ENCODE measurements at regions not wholly inside any gene's neighbourhood (a gene's known extent, or its start where the extent isn't known, plus 50 kb on each side); places are given as distances from the start of the nearest gene placed in this dataset.

DNA sequence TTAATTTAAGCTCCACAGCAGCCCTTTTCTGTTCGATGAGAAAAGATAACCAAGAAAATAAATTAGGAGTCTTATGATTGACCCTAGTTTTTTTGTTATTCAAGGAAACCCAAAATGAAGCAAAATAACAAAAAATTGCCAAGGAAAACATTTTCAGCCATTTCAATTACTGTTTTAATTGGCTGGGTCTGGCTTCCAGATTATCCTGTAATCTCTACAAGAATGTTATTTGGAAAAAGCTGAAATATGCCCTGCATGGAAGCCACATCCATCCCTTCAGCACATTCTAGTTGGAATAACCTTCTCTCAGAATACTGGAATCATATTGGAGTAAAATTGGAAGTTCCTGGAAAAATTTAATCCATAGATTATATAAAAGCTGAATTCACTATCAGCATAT is 191.1 kb upstream of the CCN2 start:
- TF ChIP-seq, protein P1, sequence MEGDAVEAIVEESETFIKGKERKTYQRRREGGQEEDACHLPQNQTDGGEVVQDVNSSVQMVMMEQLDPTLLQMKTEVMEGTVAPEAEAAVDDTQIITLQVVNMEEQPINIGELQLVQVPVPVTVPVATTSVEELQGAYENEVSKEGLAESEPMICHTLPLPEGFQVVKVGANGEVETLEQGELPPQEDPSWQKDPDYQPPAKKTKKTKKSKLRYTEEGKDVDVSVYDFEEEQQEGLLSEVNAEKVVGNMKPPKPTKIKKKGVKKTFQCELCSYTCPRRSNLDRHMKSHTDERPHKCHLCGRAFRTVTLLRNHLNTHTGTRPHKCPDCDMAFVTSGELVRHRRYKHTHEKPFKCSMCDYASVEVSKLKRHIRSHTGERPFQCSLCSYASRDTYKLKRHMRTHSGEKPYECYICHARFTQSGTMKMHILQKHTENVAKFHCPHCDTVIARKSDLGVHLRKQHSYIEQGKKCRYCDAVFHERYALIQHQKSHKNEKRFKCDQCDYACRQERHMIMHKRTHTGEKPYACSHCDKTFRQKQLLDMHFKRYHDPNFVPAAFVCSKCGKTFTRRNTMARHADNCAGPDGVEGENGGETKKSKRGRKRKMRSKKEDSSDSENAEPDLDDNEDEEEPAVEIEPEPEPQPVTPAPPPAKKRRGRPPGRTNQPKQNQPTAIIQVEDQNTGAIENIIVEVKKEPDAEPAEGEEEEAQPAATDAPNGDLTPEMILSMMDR (conservative IDR thresholded peaks at IDR 0.05), result no peak
- no peaks in the 10 kb centered on the region for H3K9me3 Mint-ChIP-seq
- Histone ChIP-seq H4K5ac (ENCODE audit: insufficient read length, low read depth, low read length) (no peak overlapping the region), H2BK12ac (ENCODE audit: insufficient read length, low read depth, low read length) (no peak overlapping the region), H3K56ac (ENCODE audit: insufficient read length, low read depth, low read length) (no peak overlapping the region), H3K4me1 (ENCODE audit: insufficient read depth, low read length) (no peaks in the 10 kb centered on the region), H3K23me2 (ENCODE audit: insufficient read length, low read depth, low read length, poor library complexity, severe bottlenecking) (no peaks in the 10 kb centered on the region), H2AFZ (ENCODE audit: low read length) (no peak overlapping the region), H3K4ac (ENCODE audit: low read depth, low read length) (no peak overlapping the region), H2BK5ac (ENCODE audit: insufficient read length, low read length) (no peak overlapping the region), H3K27me3 (ENCODE audit: insufficient read depth, low read length) (no peaks in the 10 kb centered on the region), H4K91ac (ENCODE audit: insufficient read length, low read depth, low read length) (no peak overlapping the region), H3K79me2 (ENCODE audit: insufficient read depth, low read length) (no peaks in the 10 kb centered on the region), H3K23ac (ENCODE audit: insufficient read length, low read depth, low read length) (no peak overlapping the region), H4K20me1 (ENCODE audit: control insufficient read depth, insufficient read depth, insufficient read length) (no peaks in the 10 kb centered on the region), H3K18ac (ENCODE audit: insufficient read length, low read depth, low read length) (no peak overlapping the region), H3K79me1 (ENCODE audit: insufficient read depth, low read depth, low read length, poor library complexity, severe bottlenecking) (no peaks in the 10 kb centered on the region), H4K8ac (replicated peaks; ENCODE audit: insufficient read length, low read depth, low read length) (no peak overlapping the region), H3T11ph (ENCODE audit: low read length) (no peak overlapping the region), H3K9me3 (ENCODE audit: control insufficient read depth, low read depth, low read length) (no peaks in the 10 kb centered on the region), H2AK5ac (ENCODE audit: insufficient read length, low read length) (no peak overlapping the region), H2BK15ac (ENCODE audit: low read depth, low read length) (no peak overlapping the region), H3K14ac (ENCODE audit: insufficient read depth, low read length) (no peak overlapping the region), H3K4me2 (ENCODE audit: insufficient read depth, insufficient read length, low read length) (no peak overlapping the region), H2BK120ac (ENCODE audit: low read depth, low read length, poor library complexity, severe bottlenecking) (no peak overlapping the region), H3K27ac (ENCODE audit: insufficient read length, low read depth, low read length) (no peak overlapping the region), H3K9ac (ENCODE audit: extremely low read depth, insufficient read length, low read length) (no peak overlapping the region), H2BK20ac (ENCODE audit: low read depth, low read length, poor library complexity, severe bottlenecking) (no peak overlapping the region)
- DNase-seq, result no peak
- peaks cover 6% of the 10 kb centered on the region for H3K27me3 Mint-ChIP-seq (ENCODE audit: low read depth)
- no peaks in the 10 kb centered on the region for H3K36me3 Mint-ChIP-seq (ENCODE audit: insufficient read depth in 1 of 3, low read depth in 3 of 3)
- H3K27ac Mint-ChIP-seq, result no peak overlapping the region
- H3K4me3 Mint-ChIP-seq, result no peak overlapping the region
- peaks cover 0 to 2% of the 10 kb centered on the region in 2 experiments; a peak in 1 of 4 replicates for H3K4me1 Mint-ChIP-seq
- no CpG with 5 or more reads among the region's 1 CpG for WGBS (ENCODE audit: extremely low coverage, insufficient read length, low lambda C conversion rate)
